VCaP (cell line): ENCODE measurements at regions not wholly inside any gene's neighbourhood (a gene's known extent, or its start where the extent isn't known, plus 50 kb on each side); places are given as distances from the start of the nearest gene placed in this dataset.

Source experiments
- H3K27ac ChIP-seq: fragments of 450-650 bp; 2 replicates; pipeline ENCODE4 v1.5.1; 2017
- TF ChIP-seq, protein P1 (sequence below): fragments of 450-650 bp; conservative IDR thresholded peaks from 2 replicates; pipeline ENCODE4 v1.5.1; 2017; ENCODE audit warnings: mild to moderate bottlenecking, moderate library complexity

DNA sequence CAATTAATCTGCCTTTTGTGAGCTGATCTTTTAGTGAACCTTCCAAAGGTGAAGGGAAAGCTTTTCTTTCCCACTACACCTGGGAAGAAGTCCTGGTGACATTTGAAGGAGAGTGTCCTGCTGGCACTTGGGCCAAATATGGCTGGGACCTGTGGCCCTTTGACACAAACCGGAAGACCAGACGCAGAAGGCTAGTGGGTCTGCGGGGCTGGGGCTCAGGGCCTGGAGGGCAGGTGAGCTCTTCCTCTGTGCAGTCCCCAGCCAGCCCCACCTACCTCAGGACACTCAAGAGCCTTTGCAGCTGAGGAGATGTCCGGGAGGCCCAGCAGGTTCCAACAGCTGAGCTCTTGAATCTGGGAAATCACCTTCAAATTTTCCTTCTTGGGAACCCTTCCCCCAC lies 138.0 kb upstream of the THY1 start:
- TF ChIP-seq, protein P1, sequence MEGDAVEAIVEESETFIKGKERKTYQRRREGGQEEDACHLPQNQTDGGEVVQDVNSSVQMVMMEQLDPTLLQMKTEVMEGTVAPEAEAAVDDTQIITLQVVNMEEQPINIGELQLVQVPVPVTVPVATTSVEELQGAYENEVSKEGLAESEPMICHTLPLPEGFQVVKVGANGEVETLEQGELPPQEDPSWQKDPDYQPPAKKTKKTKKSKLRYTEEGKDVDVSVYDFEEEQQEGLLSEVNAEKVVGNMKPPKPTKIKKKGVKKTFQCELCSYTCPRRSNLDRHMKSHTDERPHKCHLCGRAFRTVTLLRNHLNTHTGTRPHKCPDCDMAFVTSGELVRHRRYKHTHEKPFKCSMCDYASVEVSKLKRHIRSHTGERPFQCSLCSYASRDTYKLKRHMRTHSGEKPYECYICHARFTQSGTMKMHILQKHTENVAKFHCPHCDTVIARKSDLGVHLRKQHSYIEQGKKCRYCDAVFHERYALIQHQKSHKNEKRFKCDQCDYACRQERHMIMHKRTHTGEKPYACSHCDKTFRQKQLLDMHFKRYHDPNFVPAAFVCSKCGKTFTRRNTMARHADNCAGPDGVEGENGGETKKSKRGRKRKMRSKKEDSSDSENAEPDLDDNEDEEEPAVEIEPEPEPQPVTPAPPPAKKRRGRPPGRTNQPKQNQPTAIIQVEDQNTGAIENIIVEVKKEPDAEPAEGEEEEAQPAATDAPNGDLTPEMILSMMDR, result no peak
- no peak overlapping the region for H3K27ac ChIP-seq

DNA sequence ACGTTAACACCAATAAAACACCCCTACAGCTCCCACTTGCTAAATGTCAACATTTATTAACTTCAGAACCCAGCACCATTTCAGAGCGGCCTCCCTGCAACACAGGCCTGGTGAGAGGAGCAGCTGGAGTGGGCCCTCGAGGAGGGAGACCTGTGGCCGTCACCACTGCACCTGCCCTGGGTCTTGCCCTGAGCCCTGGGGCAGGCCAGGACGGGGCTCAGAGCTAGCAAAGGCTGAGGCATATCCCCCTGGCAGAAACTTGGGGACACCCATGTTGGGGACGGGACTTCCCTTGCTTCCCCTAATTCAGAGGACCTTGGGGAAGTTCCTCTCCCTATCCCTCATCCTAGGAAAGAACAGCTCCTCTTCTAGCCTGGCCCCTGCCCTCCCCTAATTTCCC lies 137.3 kb upstream of the THY1 start:
- H3K27ac ChIP-seq, result no peak overlapping the region
- TF ChIP-seq, protein P1, result no peak

DNA sequence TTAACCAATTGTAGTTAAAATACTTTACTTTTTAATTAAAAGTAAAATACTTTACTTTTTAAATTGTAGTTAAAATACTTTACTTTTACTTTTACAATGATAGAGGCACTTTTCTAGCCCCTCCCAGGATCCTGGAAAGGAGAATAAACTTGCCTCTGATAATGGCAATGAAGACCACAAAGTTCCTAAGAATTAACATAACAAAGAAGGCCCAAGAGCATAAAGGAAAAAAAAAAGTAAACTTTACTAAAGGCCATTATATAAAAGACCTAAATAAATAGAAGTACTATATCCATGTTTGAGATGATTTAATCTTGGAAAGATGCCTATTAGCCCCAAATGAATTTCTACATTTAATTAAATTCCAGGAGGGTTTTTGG lies 129.1 kb upstream of the THY1 start:
- no peak overlapping the region for H3K27ac ChIP-seq
- TF ChIP-seq, protein P1, result no peak

DNA sequence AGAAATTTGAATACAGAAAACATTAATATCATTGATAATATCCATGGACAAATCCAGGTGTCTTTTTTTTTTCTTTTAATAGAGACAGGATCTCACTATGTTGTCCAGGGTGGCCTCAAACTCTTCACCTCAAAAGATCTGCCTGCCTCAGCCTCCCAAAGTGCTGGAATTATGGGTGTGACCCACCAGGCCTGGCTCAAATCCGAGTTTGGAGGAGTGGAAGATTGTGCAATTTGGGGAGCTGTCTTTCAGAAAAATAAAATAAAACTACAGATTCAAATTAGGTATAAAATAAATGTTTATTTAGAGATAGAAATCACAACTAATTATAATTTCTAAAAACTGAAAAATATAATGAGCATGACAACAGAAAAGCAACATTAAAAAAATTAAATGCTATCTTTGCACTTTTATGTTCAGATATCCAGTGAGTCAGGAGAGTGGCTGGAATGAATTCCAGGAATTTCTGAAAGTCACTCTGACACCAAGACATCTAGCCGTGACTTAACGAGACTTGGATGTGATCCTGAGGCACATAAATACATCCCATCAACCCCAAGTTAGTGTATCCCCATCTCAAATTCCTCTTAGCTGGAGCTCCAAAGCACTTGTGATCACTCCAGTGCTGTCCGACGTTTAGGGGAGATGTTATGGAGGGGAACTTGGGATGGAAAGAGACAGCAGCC lies 128.6 kb upstream of the THY1 start:
- TF ChIP-seq, protein P1, result no peak
- H3K27ac ChIP-seq, result no peak overlapping the region

DNA sequence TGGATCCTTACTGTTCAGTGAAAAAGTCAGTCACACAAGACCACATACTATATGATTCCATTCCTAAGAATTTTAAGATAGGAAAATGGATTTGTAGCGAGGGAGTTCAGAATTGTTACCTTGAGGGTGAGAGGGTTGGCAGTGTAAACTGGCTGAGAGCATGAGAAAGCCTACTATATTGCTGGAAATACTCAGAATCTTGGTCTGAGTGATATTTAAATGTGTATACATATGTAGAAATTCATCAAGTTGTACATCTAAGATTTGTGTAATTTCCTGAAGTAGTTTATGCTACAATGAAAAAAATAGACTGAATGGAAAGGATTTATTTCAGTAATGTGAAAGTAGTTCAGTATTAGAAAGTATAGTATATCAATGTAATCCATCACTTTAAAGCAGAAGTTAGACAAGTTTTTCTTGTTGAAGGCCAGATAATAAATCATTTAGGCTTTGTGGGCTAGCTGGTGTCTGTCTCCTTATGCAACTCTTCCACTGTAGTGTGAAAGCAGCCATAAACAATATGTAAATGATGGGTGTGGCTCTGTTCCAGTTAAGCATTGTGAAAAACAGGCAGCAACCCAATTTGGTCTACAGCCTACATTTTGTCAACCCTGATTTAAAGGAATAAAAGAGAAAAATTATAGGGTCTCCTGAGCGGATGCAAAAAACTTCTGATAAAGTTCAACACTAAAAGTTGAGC lies 127.2 kb upstream of the THY1 start:
- TF ChIP-seq, protein P1, result no peak
- no peak overlapping the region for H3K27ac ChIP-seq

DNA sequence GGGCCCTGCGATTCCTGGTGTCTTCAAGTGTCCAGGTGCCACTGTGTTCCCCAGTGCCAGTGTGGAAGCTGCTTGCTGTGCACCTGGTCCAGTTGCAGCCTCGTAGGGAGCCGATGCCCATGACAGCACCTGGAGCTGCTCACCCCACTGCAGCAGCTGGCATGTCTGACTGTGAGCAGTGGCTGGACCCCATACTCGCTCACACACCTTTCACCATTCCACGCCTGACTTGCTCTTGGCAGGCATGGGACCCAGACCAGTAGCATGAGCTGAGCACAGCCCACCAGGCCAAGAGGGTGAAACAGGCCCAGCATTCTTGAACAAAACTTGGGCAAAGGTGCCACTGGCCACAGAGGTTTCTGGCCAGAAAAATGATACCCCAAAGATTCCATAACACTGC lies 124.5 kb upstream of the THY1 start:
- TF ChIP-seq, protein P1, result no peak
- no peak overlapping the region for H3K27ac ChIP-seq

DNA sequence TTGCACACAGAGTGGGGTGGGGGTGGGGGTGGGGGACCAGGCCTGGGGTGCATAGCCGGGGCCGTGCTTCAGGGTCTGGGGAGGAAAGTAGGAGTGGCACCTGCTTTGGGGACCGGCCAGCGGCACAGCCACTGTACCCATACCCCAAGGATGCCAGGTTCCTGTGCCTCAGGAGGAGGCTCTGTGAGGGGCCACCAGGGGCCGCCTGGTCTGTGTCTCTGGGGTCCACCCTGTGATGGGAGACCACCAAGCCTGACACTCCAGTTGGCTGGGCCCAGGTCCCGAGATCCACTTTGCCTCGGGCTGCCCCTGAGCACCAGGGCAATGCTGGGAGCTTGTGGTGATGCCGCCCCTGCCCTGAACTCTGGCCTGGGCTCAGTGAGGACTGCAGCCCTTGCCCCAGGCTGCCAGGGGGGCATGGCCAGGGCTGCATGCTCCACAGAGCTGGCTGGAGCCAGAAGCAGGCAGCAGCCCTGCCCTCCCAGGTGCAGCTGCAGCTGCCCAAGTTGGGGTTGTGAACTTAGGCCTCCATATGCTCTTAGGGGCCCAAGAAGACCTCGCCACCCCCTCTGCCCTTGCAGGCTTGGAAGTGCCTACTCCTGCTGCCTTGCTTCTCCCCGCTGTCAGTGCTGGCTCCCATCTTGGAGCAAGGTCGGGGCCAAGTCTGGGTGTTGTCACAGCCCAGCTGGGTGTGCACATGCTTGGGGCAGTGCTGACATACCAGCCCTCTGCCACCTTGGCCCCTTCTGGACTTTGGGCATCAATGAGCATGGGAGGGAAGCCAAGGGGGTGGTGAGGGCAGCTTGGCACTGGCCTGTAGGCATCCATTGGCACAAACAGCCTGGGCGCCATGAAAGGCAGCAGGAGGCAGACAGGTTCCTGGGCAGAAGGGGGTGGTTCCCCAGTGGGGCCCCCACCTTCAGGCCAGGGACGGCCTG lies 123.3 kb upstream of the THY1 start:
- H3K27ac ChIP-seq, result no peak overlapping the region
- TF ChIP-seq, protein P1, result no peak
